Trophoblast cell (in vitro differentiated cells and primary cell): ENCODE measurements at regions not wholly inside any gene's neighbourhood (a gene's known extent, or its start where the extent isn't known, plus 50 kb on each side); places are given as distances from the start of the nearest gene placed in this dataset.

ENCODE experiments used
- DNase-seq, 2 donors: peaks; one replicate each; pipeline ENCODE4 v3.0.0-alpha.2; 2016
- H2AFZ ChIP-seq: 2 replicates; pipeline ENCODE4 v1.6.1; 2013; ENCODE audit warnings: low read length, moderate library complexity, mild to moderate bottlenecking; ENCODE audit not compliant: insufficient read depth, poor library complexity
- H2AK5ac ChIP-seq: 2 replicates; pipeline ENCODE4 v1.6.1; 2013; ENCODE audit warnings: mild to moderate bottlenecking, low read length
- H2BK120ac ChIP-seq: 2 replicates; pipeline ENCODE4 v1.6.1; 2013; ENCODE audit warnings: low read length, mild to moderate bottlenecking, moderate library complexity; ENCODE audit not compliant: insufficient read depth, poor library complexity
- H2BK12ac ChIP-seq: 2 replicates; pipeline ENCODE4 v1.6.1; 2013; ENCODE audit warnings: mild to moderate bottlenecking, low read length, moderate library complexity
- H2BK5ac ChIP-seq: 2 replicates; pipeline ENCODE4 v1.6.1; 2013; ENCODE audit warnings: low read length, low read depth, moderate library complexity, mild to moderate bottlenecking; ENCODE audit not compliant: poor library complexity
- H3K14ac ChIP-seq: 2 replicates; pipeline ENCODE4 v1.6.1; 2013; ENCODE audit warnings: mild to moderate bottlenecking, low read length
- H3K18ac ChIP-seq: 2 replicates; pipeline ENCODE4 v1.6.1; 2013; ENCODE audit warnings: mild to moderate bottlenecking, low read length
- H3K23ac ChIP-seq: 2 replicates; pipeline ENCODE4 v1.6.1; 2013; ENCODE audit warnings: low read length
- H3K27ac ChIP-seq: 2 replicates; pipeline ENCODE4 v1.5.1; 2013; ENCODE audit warnings: low read depth, mild to moderate bottlenecking, inconsistent platforms, low read length, moderate library complexity
- H3K27me3 ChIP-seq: 2 replicates; pipeline ENCODE4 v1.6.1; 2013; ENCODE audit warnings: inconsistent platforms, mild to moderate bottlenecking, low read length, moderate library complexity; ENCODE audit not compliant: insufficient read depth
- H3K36me3 ChIP-seq, 2 experiments: 1 replicate in 1 of 2; 2 replicates in 1 of 2; pipeline ENCODE4 v1.6.1; 2013; ENCODE audit warnings: low read length in 2 of 2, mild to moderate bottlenecking in 2 of 2, moderate library complexity in 1 of 2; ENCODE audit not compliant: insufficient read depth in 2 of 2, control insufficient read depth in 1 of 2
- H3K4ac ChIP-seq: 2 replicates; pipeline ENCODE4 v1.6.1; 2013; ENCODE audit warnings: low read depth, mild to moderate bottlenecking, low read length, moderate library complexity
- H3K4me1 ChIP-seq, 2 experiments: 1 replicate in 1 of 2; 2 replicates in 1 of 2; pipeline ENCODE4 v1.6.1; 2013; ENCODE audit warnings: low read length in 2 of 2, mild to moderate bottlenecking in 2 of 2, moderate library complexity in 1 of 2; ENCODE audit not compliant: insufficient read depth in 2 of 2, control insufficient read depth in 1 of 2
- H3K4me2 ChIP-seq: 2 replicates; pipeline ENCODE4 v1.6.1; 2013; ENCODE audit warnings: inconsistent platforms, mild to moderate bottlenecking, low read length, moderate library complexity
- H3K4me3 ChIP-seq: 2 replicates; pipeline ENCODE4 v1.5.1; 2013; ENCODE audit warnings: mild to moderate bottlenecking, low read depth, low read length, inconsistent platforms
- H3K79me1 ChIP-seq: one replicate; pipeline ENCODE4 v1.6.1; 2013; ENCODE audit warnings: low read length
- H3K79me2 ChIP-seq: 2 replicates; pipeline ENCODE4 v1.6.1; 2013; ENCODE audit warnings: low read length, mild to moderate bottlenecking; ENCODE audit not compliant: control insufficient read depth, insufficient read depth, poor library complexity
- H3K9ac ChIP-seq: 2 replicates; pipeline ENCODE4 v1.6.1; 2013; ENCODE audit warnings: mild to moderate bottlenecking, low read length
- H3K9me3 ChIP-seq: 2 replicates; pipeline ENCODE4 v1.6.1; 2013; ENCODE audit warnings: low read depth, mild to moderate bottlenecking, control low read depth, inconsistent platforms, low read length; ENCODE audit not compliant: insufficient read depth
- H4K12ac ChIP-seq: 2 replicates; pipeline ENCODE4 v1.6.1; 2013; ENCODE audit warnings: low read depth, mild to moderate bottlenecking, low read length, moderate library complexity
- H4K8ac ChIP-seq: 2 replicates; pipeline ENCODE4 v1.6.1; 2013; ENCODE audit warnings: low read depth, mild to moderate bottlenecking, low read length, moderate library complexity
- H4K91ac ChIP-seq: one replicate; pipeline ENCODE4 v1.6.1; 2013; ENCODE audit warnings: low read depth, mild to moderate bottlenecking, low read length, moderate library complexity
- WGBS: extraction: QIAGEN DNeasy Blood & Tissue Kit; methylation state at CpG from one replicate; pipeline ENCODE4 v1.1.7; 2013; ENCODE audit warnings: missing lambda C conversion rate; ENCODE audit not compliant: insufficient read length, insufficient coverage; ENCODE audit errors: extremely low coverage; 5-methylcytosine and 5-hydroxymethylcytosine counted together

GRCh38 chr2:167880415-167880814 lies 367.0 kb downstream of the STK39 start:
- WGBS = no CpG with 5 or more reads among the region's 1 CpG
- H3K79me2 ChIP-seq = no peaks in the 10 kb centered on the region
- H3K23ac ChIP-seq = no peak overlapping the region

GRCh38 chr2:167875529-167875928 lies 371.9 kb downstream of the STK39 start:
- Histone ChIP-seq H2AK5ac (no peak overlapping the region), H3K4me3 (no peak overlapping the region), H4K91ac (no peak overlapping the region), H3K23ac (no peak overlapping the region), H2BK5ac (no peak overlapping the region), H3K79me1 (no peaks in the 10 kb centered on the region), H3K14ac (no peak overlapping the region), H3K9ac (no peak overlapping the region), H3K79me2 (no peaks in the 10 kb centered on the region), H3K27me3 (no peaks in the 10 kb centered on the region), H3K4ac (no peak overlapping the region), H3K4me1 (no peaks in the 10 kb centered on the region), H4K8ac (no peak overlapping the region), H3K27ac (no peak overlapping the region), H2BK12ac (no peak overlapping the region), H3K36me3 (no peaks in the 10 kb centered on the region), H3K4me2 (no peak overlapping the region), H3K9me3 (no peaks in the 10 kb centered on the region), H2AFZ (no peak overlapping the region), H2BK120ac (no peak overlapping the region), H4K12ac (no peak overlapping the region), H3K18ac (no peak overlapping the region)
- no CpG with 5 or more reads among the region's 4 CpGs for WGBS
- no peak for DNase-seq

More at GRCh38 chr2:167880415-167880814, 367.0 kb downstream of the STK39 start:
- Histone ChIP-seq H3K14ac (no peak overlapping the region), H3K27me3 (no peaks in the 10 kb centered on the region), H3K4ac (no peak overlapping the region), H3K9ac (no peak overlapping the region), H2BK12ac (no peak overlapping the region), H2BK5ac (no peak overlapping the region), H2AK5ac (no peak overlapping the region), H3K27ac (no peak overlapping the region), H3K4me3 (no peak overlapping the region), H3K18ac (no peak overlapping the region), H4K12ac (no peak overlapping the region), H4K8ac (no peak overlapping the region), H4K91ac (no peak overlapping the region), H2BK120ac (no peak overlapping the region), H3K4me2 (no peak overlapping the region), H3K36me3 (no peaks in the 10 kb centered on the region), H3K79me1 (no peaks in the 10 kb centered on the region), H2AFZ (no peak overlapping the region), H3K9me3 (no peaks in the 10 kb centered on the region), H3K4me1 (no peaks in the 10 kb centered on the region)
- no peak for DNase-seq

GRCh38 chr2:167874812-167875211 lies 372.6 kb downstream of the STK39 start:
- H2AK5ac ChIP-seq = no peak overlapping the region
- no peaks in the 10 kb centered on the region for H3K4me1 ChIP-seq
- no peaks in the 10 kb centered on the region for H3K79me2 ChIP-seq
- no peak for DNase-seq
- no peak overlapping the region for H4K91ac ChIP-seq
- WGBS = no CpG with 5 or more reads among the region's 4 CpGs
- no peak overlapping the region for H2BK5ac ChIP-seq
- no peaks in the 10 kb centered on the region for H3K79me1 ChIP-seq
- no peak overlapping the region for H4K8ac ChIP-seq
- no peak overlapping the region for H3K4ac ChIP-seq
- no peak overlapping the region for H2BK120ac ChIP-seq
- H4K12ac ChIP-seq = no peak overlapping the region
- H2BK12ac ChIP-seq = no peak overlapping the region
- peak overlapping the region; percentile 48 for H3K4me3 ChIP-seq
- H3K9ac ChIP-seq = no peak overlapping the region
- H3K36me3 ChIP-seq = no peaks in the 10 kb centered on the region
- no peak overlapping the region for H2AFZ ChIP-seq
- no peak overlapping the region for H3K27ac ChIP-seq
- no peaks in the 10 kb centered on the region for H3K27me3 ChIP-seq
- no peak overlapping the region for H3K23ac ChIP-seq
- H3K4me2 ChIP-seq = no peak overlapping the region
- no peaks in the 10 kb centered on the region for H3K9me3 ChIP-seq
- no peak overlapping the region for H3K14ac ChIP-seq
- no peak overlapping the region for H3K18ac ChIP-seq

GRCh38 chr2:167871286-167871685 lies 376.1 kb downstream of the STK39 start:
- Histone ChIP-seq H3K4ac (no peak overlapping the region), H3K36me3 (no peaks in the 10 kb centered on the region), H3K9me3 (no peaks in the 10 kb centered on the region), H3K18ac (no peak overlapping the region), H3K4me3 (no peak overlapping the region), H4K12ac (no peak overlapping the region), H2BK12ac (no peak overlapping the region), H2AFZ (no peak overlapping the region), H2AK5ac (no peak overlapping the region), H2BK120ac (no peak overlapping the region), H3K79me1 (no peaks in the 10 kb centered on the region), H3K79me2 (no peaks in the 10 kb centered on the region), H3K23ac (no peak overlapping the region), H4K91ac (no peak overlapping the region), H3K4me1 (no peaks in the 10 kb centered on the region), H2BK5ac (no peak overlapping the region), H3K27ac (no peak overlapping the region), H3K27me3 (no peaks in the 10 kb centered on the region), H3K4me2 (no peak overlapping the region), H4K8ac (no peak overlapping the region), H3K14ac (no peak overlapping the region), H3K9ac (no peak overlapping the region)
- WGBS = no CpG with 5 or more reads among the region's 2 CpGs
- no peak for DNase-seq
